Hematopoietic multipotent progenitor cell treated with erythropoietin and hydrocortisone succinate and interleukin-3 and kit ligand, for 15 days (in vitro differentiated cells): ENCODE measurements at regions not wholly inside any gene's neighbourhood (a gene's known extent, or its start where the extent isn't known, plus 50 kb on each side); places are given as distances from the start of the nearest gene placed in this dataset.

Source experiments
- DNase-seq: peaks from one replicate; pipeline ENCODE4 v3.0.0-alpha.2; 2015; ENCODE audit warnings: low spot score

GRCh38 chrX:58051346-58051745 is 141.1 kb upstream of the ZXDA start:
- no peak for DNase-seq

GRCh38 chrX:58044130-58044529 is 133.9 kb upstream of the ZXDA start:
- no peak for DNase-seq

GRCh38 chrX:58025979-58026378 is 115.7 kb upstream of the ZXDA start:
- DNase-seq, result peak; percentile 1

- DNase-seq, result no peak
These were observed 75.7 kb upstream of the ZXDA start for GRCh38 chrX:57985951-57986350.

GRCh38 chrX:57984620-57985019 is 74.4 kb upstream of the ZXDA start:
- DNase-seq, result no peak

- no peak for DNase-seq
These were observed 67.7 kb upstream of the ZXDA start for GRCh38 chrX:57977992-57978391.

GRCh38 chrX:57964975-57965374 is 54.7 kb upstream of the ZXDA start:
- DNase-seq, result no peak
